ENCODE measurements at regions not wholly inside any gene's neighbourhood (a gene's known extent, or its start where the extent isn't known, plus 50 kb on each side); places are given as distances from the start of the nearest gene placed in this dataset.

GRCh38 chr11:106276126-106276525 is 198.7 kb downstream of the AASDHPPT start:
- TF ChIP-seq CTCF (IDR thresholded peaks at IDR 0.05) (no peak), ZFX (IDR thresholded peaks at IDR 0.05; ENCODE audit: borderline replicate concordance) (no peak)

Data from 22Rv1 (cell line).